ENCODE measurements at regions not wholly inside any gene's neighbourhood (a gene's known extent, or its start where the extent isn't known, plus 50 kb on each side); places are given as distances from the start of the nearest gene placed in this dataset.

- TF ChIP-seq CTCF (optimal IDR thresholded peaks at IDR 0.05 in 1 of 3, IDR thresholded peaks at IDR 0.05 in 1 of 3, conservative IDR thresholded peaks at IDR 0.05 in 1 of 3; ENCODE audit: extremely low read depth in 1 of 3, insufficient read depth in 2 of 3, low read length in 3 of 3) (no peak), EZH2 (IDR thresholded peaks at IDR 0.05; ENCODE audit: low read length) (no peak)
Measured at GRCh38 chr2:128613351-128613750, 294.7 kb upstream of the HS6ST1 start.
